Keratinocyte (primary cell): ENCODE measurements at regions not wholly inside any gene's neighbourhood (a gene's known extent, or its start where the extent isn't known, plus 50 kb on each side); places are given as distances from the start of the nearest gene placed in this dataset.

Experiments
- EZH2 ChIP-seq: IDR thresholded peaks from one replicate; pipeline ENCODE4 v1.6.1; 2012; ENCODE audit warnings: inconsistent platforms, mild to moderate bottlenecking, low read length, moderate library complexity
- TF ChIP-seq, protein P1 (sequence below), 3 experiments: IDR thresholded peaks in 1 of 3; conservative IDR thresholded peaks in 1 of 3; optimal IDR thresholded peaks in 1 of 3; 2 replicates in 2 of 3; 3 replicates in 1 of 3; pipeline versions ENCODE3 to v1.5.1; 2011; ENCODE audit warnings: low read length in 3 of 3, mild to moderate bottlenecking in 3 of 3, moderate library complexity in 2 of 3, control low read depth in 1 of 3, inconsistent platforms in 1 of 3; ENCODE audit not compliant: insufficient read depth in 2 of 3; ENCODE audit errors: extremely low read depth in 1 of 3

- TF ChIP-seq, protein P1, sequence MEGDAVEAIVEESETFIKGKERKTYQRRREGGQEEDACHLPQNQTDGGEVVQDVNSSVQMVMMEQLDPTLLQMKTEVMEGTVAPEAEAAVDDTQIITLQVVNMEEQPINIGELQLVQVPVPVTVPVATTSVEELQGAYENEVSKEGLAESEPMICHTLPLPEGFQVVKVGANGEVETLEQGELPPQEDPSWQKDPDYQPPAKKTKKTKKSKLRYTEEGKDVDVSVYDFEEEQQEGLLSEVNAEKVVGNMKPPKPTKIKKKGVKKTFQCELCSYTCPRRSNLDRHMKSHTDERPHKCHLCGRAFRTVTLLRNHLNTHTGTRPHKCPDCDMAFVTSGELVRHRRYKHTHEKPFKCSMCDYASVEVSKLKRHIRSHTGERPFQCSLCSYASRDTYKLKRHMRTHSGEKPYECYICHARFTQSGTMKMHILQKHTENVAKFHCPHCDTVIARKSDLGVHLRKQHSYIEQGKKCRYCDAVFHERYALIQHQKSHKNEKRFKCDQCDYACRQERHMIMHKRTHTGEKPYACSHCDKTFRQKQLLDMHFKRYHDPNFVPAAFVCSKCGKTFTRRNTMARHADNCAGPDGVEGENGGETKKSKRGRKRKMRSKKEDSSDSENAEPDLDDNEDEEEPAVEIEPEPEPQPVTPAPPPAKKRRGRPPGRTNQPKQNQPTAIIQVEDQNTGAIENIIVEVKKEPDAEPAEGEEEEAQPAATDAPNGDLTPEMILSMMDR (optimal IDR thresholded peaks at IDR 0.05 in 1 of 3, IDR thresholded peaks at IDR 0.05 in 1 of 3, conservative IDR thresholded peaks at IDR 0.05 in 1 of 3; ENCODE audit: extremely low read depth in 1 of 3, insufficient read depth in 2 of 3, low read length in 3 of 3): no peak
- no peak for TF ChIP-seq EZH2
Measured at GRCh38 chr9:708551-709432, 132.7 kb upstream of the DMRT1 start.
